T-helper 17 cell (primary cell): ENCODE measurements at regions not wholly inside any gene's neighbourhood (a gene's known extent, or its start where the extent isn't known, plus 50 kb on each side); places are given as distances from the start of the nearest gene placed in this dataset.

Source experiments
- ATAC-seq: fragments of 150-1000 bp; cut with Tn5 transposase; 2 replicates; pipeline ENCODE4 v1.10.0; 2021; ENCODE audit warnings: mild to moderate bottlenecking, moderate library complexity
- DNase-seq, 3 donors: peaks; one replicate each; pipeline versions ENCODE4 v3.0.0 to v3.0.0-alpha.2; 2020 to 2021
- H3K9me3 ChIP-seq: one replicate; pipeline ENCODE4 v1.7.0; 2013; ENCODE audit warnings: low read length, mild to moderate bottlenecking; ENCODE audit not compliant: control insufficient read depth, poor library complexity, severe bottlenecking
- H3K27ac Mint-ChIP-seq: one replicate; pipeline ENCODE4 v1.8.0; 2022; ENCODE audit warnings: mild to moderate bottlenecking, moderate library complexity, mixed read lengths
- H3K27me3 Mint-ChIP-seq: one replicate; pipeline ENCODE4 v1.8.0; 2022; ENCODE audit warnings: mixed read lengths
- H3K36me3 Mint-ChIP-seq: one replicate; pipeline ENCODE4 v1.8.0; 2022; ENCODE audit warnings: low read depth, mixed read lengths
- H3K4me1 Mint-ChIP-seq: one replicate; pipeline ENCODE4 v1.8.0; 2022; ENCODE audit warnings: mild to moderate bottlenecking, mixed read lengths
- H3K4me3 Mint-ChIP-seq: one replicate; pipeline ENCODE4 v1.8.0; 2022; ENCODE audit warnings: mild to moderate bottlenecking, moderate library complexity, mixed read lengths

- Mint-ChIP-seq H3K36me3 (no peaks in the 10 kb centered on the region), H3K4me3 (no peak overlapping the region), H3K27me3 (no peaks in the 10 kb centered on the region), H3K27ac (no peak overlapping the region), H3K4me1 (no peaks in the 10 kb centered on the region)
- ATAC-seq (no peak), DNase-seq (no peak)
- H3K9me3 ChIP-seq: no peaks in the 10 kb centered on the region
These were observed 1501.5 kb downstream of the EFNB2 start for GRCh38 chr13:105033999-105034398.

GRCh38 chr13:105031306-105031705 lies 1504.2 kb downstream of the EFNB2 start:
- DNase-seq (no peak), ATAC-seq (no peak)
- no peaks in the 10 kb centered on the region for H3K9me3 ChIP-seq
- no peaks in the 10 kb centered on the region for H3K27me3 Mint-ChIP-seq
- H3K27ac Mint-ChIP-seq: no peak overlapping the region
- no peaks in the 10 kb centered on the region for H3K4me1 Mint-ChIP-seq
- no peaks in the 10 kb centered on the region for H3K36me3 Mint-ChIP-seq
- H3K4me3 Mint-ChIP-seq: no peak overlapping the region

- H3K4me3 Mint-ChIP-seq: no peak overlapping the region
- ATAC-seq: no peak
These were observed 1504.6 kb downstream of the EFNB2 start for GRCh38 chr13:105030851-105031250.

GRCh38 chr13:105019073-105019472 lies 1516.4 kb downstream of the EFNB2 start:
- H3K27ac Mint-ChIP-seq: no peak overlapping the region
- no peaks in the 10 kb centered on the region for H3K9me3 ChIP-seq
- DNase-seq: no peak

More at GRCh38 chr13:105030851-105031250, 1504.6 kb downstream of the EFNB2 start:
- DNase-seq: no peak
- no peaks in the 10 kb centered on the region for H3K27me3 Mint-ChIP-seq
- H3K4me1 Mint-ChIP-seq: no peaks in the 10 kb centered on the region
- no peaks in the 10 kb centered on the region for H3K36me3 Mint-ChIP-seq
- H3K9me3 ChIP-seq: no peaks in the 10 kb centered on the region
- H3K27ac Mint-ChIP-seq: no peak overlapping the region

GRCh38 chr13:105016266-105016665 lies 1519.2 kb downstream of the EFNB2 start:
- Mint-ChIP-seq H3K36me3 (no peaks in the 10 kb centered on the region), H3K27ac (no peak overlapping the region), H3K27me3 (no peaks in the 10 kb centered on the region), H3K4me1 (no peaks in the 10 kb centered on the region), H3K4me3 (no peak overlapping the region)
- H3K9me3 ChIP-seq: no peaks in the 10 kb centered on the region
- ATAC-seq (no peak), DNase-seq (no peak)

More at GRCh38 chr13:105019073-105019472, 1516.4 kb downstream of the EFNB2 start:
- Mint-ChIP-seq H3K36me3 (no peaks in the 10 kb centered on the region), H3K4me1 (no peaks in the 10 kb centered on the region), H3K27me3 (no peaks in the 10 kb centered on the region), H3K4me3 (no peak overlapping the region)
- no peak for ATAC-seq

GRCh38 chr13:105008604-105009003 lies 1526.9 kb downstream of the EFNB2 start:
- no peak overlapping the region for H3K27ac Mint-ChIP-seq
- peaks cover 6% of the 10 kb centered on the region for H3K27me3 Mint-ChIP-seq
- no peak overlapping the region for H3K4me3 Mint-ChIP-seq
- no peaks in the 10 kb centered on the region for H3K4me1 Mint-ChIP-seq
- H3K36me3 Mint-ChIP-seq: no peaks in the 10 kb centered on the region
- ATAC-seq: no peak
- no peak for DNase-seq
- no peaks in the 10 kb centered on the region for H3K9me3 ChIP-seq

GRCh38 chr13:105007166-105007808 lies 1528.2 kb downstream of the EFNB2 start:
- H3K9me3 ChIP-seq: no peaks in the 10 kb centered on the region
- Mint-ChIP-seq H3K27me3 (peaks cover 6% of the 10 kb centered on the region), H3K27ac (no peak overlapping the region), H3K4me1 (no peaks in the 10 kb centered on the region), H3K4me3 (no peak overlapping the region), H3K36me3 (no peaks in the 10 kb centered on the region)
- ATAC-seq: no peak
- DNase-seq: no peak

GRCh38 chr13:104996022-104996421 lies 1539.4 kb downstream of the EFNB2 start:
- Mint-ChIP-seq H3K4me3 (no peak overlapping the region), H3K27ac (no peak overlapping the region), H3K36me3 (no peaks in the 10 kb centered on the region), H3K27me3 (no peaks in the 10 kb centered on the region), H3K4me1 (no peaks in the 10 kb centered on the region)
- ATAC-seq (no peak), DNase-seq (no peak)
- no peaks in the 10 kb centered on the region for H3K9me3 ChIP-seq

GRCh38 chr13:104993708-104994107 lies 1541.8 kb downstream of the EFNB2 start:
- Mint-ChIP-seq H3K27me3 (no peaks in the 10 kb centered on the region), H3K4me1 (no peaks in the 10 kb centered on the region), H3K36me3 (no peaks in the 10 kb centered on the region), H3K4me3 (no peak overlapping the region), H3K27ac (no peak overlapping the region)
- no peaks in the 10 kb centered on the region for H3K9me3 ChIP-seq
- ATAC-seq (no peak), DNase-seq (no peak)

- H3K9me3 ChIP-seq: no peaks in the 10 kb centered on the region
- no peak overlapping the region for H3K4me3 Mint-ChIP-seq
- no peaks in the 10 kb centered on the region for H3K27me3 Mint-ChIP-seq
- ATAC-seq (no peak), DNase-seq (no peak)
- no peaks in the 10 kb centered on the region for H3K36me3 Mint-ChIP-seq
- no peak overlapping the region for H3K27ac Mint-ChIP-seq
- peaks cover 13% of the 10 kb centered on the region for H3K4me1 Mint-ChIP-seq
These were observed 1547.8 kb downstream of the EFNB2 start for GRCh38 chr13:104987621-104988020.

- no peaks in the 10 kb centered on the region for H3K36me3 Mint-ChIP-seq
- peak overlapping the region; percentile 21 for H3K4me3 Mint-ChIP-seq
- peak overlapping the region; percentile 10 for H3K27ac Mint-ChIP-seq
- no peaks in the 10 kb centered on the region for H3K9me3 ChIP-seq
- H3K27me3 Mint-ChIP-seq: no peaks in the 10 kb centered on the region
- DNase-seq: peak in 1 of 3 donors; percentile 6
- H3K4me1 Mint-ChIP-seq: peaks cover 13% of the 10 kb centered on the region
- ATAC-seq: peak; percentile 66
These were observed 1551.1 kb downstream of the EFNB2 start for GRCh38 chr13:104984296-104984818.

- Mint-ChIP-seq H3K36me3 (no peaks in the 10 kb centered on the region), H3K4me3 (no peak overlapping the region), H3K4me1 (peaks cover 13% of the 10 kb centered on the region), H3K27ac (no peak overlapping the region), H3K27me3 (no peaks in the 10 kb centered on the region)
- DNase-seq: no peak
- no peak for ATAC-seq
- no peaks in the 10 kb centered on the region for H3K9me3 ChIP-seq
These were observed 1551.9 kb downstream of the EFNB2 start for GRCh38 chr13:104983601-104984000.

GRCh38 chr13:104980586-104980985 lies 1554.9 kb downstream of the EFNB2 start:
- Mint-ChIP-seq H3K4me1 (peaks cover 13% of the 10 kb centered on the region), H3K4me3 (no peak overlapping the region), H3K27ac (no peak overlapping the region), H3K36me3 (no peaks in the 10 kb centered on the region), H3K27me3 (no peaks in the 10 kb centered on the region)
- no peaks in the 10 kb centered on the region for H3K9me3 ChIP-seq
- no peak for ATAC-seq
- no peak for DNase-seq
